Astrocyte (in vitro differentiated cells and primary cell): ENCODE measurements at regions not wholly inside any gene's neighbourhood (a gene's known extent, or its start where the extent isn't known, plus 50 kb on each side); places are given as distances from the start of the nearest gene placed in this dataset.

Source experiments
- CTCF ChIP-seq: IDR thresholded peaks from 2 replicates; pipeline ENCODE4 v1.5.1; 2011; ENCODE audit warnings: low read depth, mild to moderate bottlenecking, inconsistent platforms, low read length, moderate library complexity; ENCODE audit not compliant: insufficient read depth
- EZH2 ChIP-seq: IDR thresholded peaks from 2 replicates; pipeline ENCODE4 v1.6.1; 2012; ENCODE audit warnings: mild to moderate bottlenecking, low read length, inconsistent platforms; ENCODE audit not compliant: insufficient read depth

- TF ChIP-seq CTCF = no peak
- TF ChIP-seq EZH2 = no peak
Measured at GRCh38 chr4:138485498-138485897, 243.3 kb upstream of the SLC7A11 start.
